OCI-LY7 (cell line): ENCODE measurements at regions not wholly inside any gene's neighbourhood (a gene's known extent, or its start where the extent isn't known, plus 50 kb on each side); places are given as distances from the start of the nearest gene placed in this dataset.

ENCODE experiments used
- EZH2phosphoT487 ChIP-seq: fragments of 200-600 bp; sonication (generic); IDR thresholded peaks from 2 replicates; pipeline ENCODE4 v1.6.1; 2018; ENCODE audit warnings: low read depth, borderline replicate concordance, mild to moderate bottlenecking, mixed run types, antibody characterized with exemption, low read length, moderate library complexity, mixed read lengths
- TF ChIP-seq, protein P1 (sequence below): fragments of 200-600 bp; sonication (generic); conservative IDR thresholded peaks from 2 replicates; pipeline ENCODE4 v1.5.1; 2014; ENCODE audit warnings: mild to moderate bottlenecking, antibody characterized with exemption, low read length, moderate library complexity, mixed read lengths

DNA sequence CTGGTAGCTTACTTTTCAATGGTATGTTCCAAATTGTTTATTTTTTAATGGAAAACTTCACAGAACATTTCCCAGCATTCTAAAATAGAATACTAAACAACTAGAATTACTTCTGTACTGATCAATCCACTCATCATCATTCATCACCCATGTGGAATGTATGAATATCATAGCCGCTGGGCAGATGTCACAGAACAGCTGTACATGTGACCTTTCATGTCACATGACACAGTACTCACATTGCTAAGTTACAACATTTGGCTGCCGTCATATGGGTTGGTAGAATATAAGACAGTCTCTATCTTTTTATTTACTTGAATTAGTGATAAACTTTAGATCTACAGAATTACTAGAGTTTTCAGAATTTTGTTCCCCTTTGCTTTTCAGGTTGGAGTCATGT is 387.6 kb downstream of the ZEB2 start:
- TF ChIP-seq, protein P1, sequence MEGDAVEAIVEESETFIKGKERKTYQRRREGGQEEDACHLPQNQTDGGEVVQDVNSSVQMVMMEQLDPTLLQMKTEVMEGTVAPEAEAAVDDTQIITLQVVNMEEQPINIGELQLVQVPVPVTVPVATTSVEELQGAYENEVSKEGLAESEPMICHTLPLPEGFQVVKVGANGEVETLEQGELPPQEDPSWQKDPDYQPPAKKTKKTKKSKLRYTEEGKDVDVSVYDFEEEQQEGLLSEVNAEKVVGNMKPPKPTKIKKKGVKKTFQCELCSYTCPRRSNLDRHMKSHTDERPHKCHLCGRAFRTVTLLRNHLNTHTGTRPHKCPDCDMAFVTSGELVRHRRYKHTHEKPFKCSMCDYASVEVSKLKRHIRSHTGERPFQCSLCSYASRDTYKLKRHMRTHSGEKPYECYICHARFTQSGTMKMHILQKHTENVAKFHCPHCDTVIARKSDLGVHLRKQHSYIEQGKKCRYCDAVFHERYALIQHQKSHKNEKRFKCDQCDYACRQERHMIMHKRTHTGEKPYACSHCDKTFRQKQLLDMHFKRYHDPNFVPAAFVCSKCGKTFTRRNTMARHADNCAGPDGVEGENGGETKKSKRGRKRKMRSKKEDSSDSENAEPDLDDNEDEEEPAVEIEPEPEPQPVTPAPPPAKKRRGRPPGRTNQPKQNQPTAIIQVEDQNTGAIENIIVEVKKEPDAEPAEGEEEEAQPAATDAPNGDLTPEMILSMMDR, result no peak
- TF ChIP-seq EZH2phosphoT487, result no peak
